ENCODE measurements at regions not wholly inside any gene's neighbourhood (a gene's known extent, or its start where the extent isn't known, plus 50 kb on each side); places are given as distances from the start of the nearest gene placed in this dataset.
A peak's percentile ranks its signal among the peaks of the same experiment; 100 is the strongest.
"Not testable (repeated sequence)": the region's sequence is repeated elsewhere in the genome, so short reads cannot be mapped to it uniquely, and the experiment has no call there.

DNA sequence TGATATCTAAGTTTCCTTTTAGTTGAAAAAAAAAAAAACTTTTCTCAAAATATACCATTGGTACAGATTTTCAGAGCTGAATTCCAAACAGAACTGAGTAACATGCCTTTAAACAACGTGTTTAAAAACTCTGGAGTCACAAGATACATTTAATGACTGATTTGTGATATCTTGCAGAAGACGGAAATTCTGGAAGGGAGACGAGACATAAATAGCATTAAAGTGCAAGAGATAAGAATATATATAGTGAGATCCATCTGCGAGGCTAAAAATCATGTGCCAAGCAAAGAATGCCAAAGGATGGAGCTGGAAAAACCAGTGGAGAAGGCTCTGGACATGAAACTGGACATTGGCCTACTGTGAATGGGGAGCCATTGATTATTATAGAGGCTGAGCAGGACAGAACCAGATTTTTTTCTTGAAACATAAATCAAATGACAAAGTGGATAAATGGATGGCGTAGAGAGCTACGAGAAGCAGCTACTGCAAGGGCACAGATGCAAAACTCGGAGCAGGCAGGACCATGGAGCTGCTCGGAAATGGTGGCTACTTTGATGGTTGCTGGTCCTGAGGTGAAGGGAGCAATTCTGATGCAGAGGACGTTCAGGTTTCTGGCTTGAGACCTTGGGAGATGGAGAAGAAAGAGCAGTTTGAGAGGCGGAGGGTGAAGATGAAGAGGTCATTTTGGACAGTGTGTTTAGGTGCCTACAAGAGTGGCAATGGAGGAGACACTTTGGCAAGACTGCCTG, 88.8 kb downstream of the CPN2 start:
- Histone ChIP-seq H3K27me3 (ENCODE audit: control insufficient read depth, insufficient read depth, low read length) (no peaks in the 10 kb centered on the region), H3K4me3 (ENCODE audit: insufficient read depth, low read depth, low read length) (no peak overlapping the region), H3K36me3 (replicated peaks; ENCODE audit: control insufficient read depth, insufficient read depth, low read length) (no peaks in the 10 kb centered on the region)
- DNase-seq, result no peak

DNA sequence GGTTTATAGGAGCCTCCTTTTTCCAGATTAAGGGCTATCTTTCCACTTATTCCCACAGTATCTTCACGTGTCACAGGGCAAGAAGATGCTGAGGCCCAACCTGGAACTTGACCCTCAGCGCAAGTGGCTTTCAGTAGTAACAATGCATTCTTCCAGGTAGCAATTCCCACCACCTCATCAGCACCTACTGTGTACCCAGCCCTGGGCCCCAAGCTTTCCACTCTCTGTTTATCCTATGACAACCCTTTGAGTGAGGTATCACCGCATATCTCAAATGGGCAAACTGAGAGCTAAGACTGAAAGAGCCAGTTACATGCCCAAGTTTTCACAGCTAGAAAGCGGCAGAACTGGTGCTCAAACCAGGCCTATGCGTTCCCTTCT, 88.2 kb downstream of the CPN2 start:
- DNase-seq, result no peak
- no peaks in the 10 kb centered on the region for H3K27me3 ChIP-seq (ENCODE audit: control insufficient read depth, insufficient read depth, low read length)
- H3K36me3 ChIP-seq (replicated peaks; ENCODE audit: control insufficient read depth, insufficient read depth, low read length), result no peaks in the 10 kb centered on the region
- H3K4me3 ChIP-seq (ENCODE audit: insufficient read depth, low read depth, low read length), result no peak overlapping the region

DNA sequence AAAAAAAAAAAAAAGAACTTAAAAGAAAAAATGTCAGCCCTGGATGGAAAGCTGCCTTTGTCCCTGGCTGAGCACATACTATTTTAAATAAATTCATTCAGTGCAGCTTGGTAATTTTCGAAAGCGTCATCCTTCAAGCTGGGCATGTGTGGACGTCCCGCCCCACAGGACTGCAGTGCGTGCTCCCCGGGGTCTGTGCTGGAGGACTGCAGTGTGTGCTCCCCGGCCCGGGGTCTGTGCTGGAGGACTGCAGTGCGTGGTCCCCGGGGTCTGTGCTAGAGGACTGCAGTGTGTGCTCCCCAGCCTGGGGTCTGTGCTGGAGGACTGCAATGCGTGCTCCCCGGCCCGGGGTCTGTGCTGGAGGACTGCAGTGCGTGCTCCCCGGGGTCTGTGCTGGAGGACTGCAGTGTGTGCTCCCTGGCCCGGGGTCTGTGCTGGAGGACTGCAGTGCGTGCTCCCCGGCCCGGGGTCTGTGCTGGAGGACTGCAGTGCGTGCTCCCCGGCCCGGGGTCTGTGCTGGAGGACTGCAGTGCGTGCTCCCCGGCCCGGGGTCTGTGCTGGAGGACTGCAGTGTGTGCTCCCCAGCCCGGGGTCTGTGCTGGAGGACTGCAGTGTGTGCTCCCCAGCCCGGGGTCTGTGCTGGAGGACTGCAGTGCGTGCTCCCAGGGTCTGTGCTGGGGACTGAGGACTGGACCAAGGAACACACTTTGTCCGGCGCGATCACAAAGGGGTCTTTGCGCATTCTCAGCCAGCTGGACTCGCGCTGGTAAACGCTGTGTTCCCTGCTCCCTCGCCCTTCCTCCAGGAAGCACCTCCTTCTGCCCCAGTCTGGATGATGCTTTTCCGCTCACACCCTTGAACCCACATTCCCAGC, 86.3 kb downstream of the CPN2 start:
- not testable (repeated sequence) for H3K36me3 ChIP-seq (replicated peaks; ENCODE audit: control insufficient read depth, insufficient read depth, low read length); H3K27me3 ChIP-seq (ENCODE audit: control insufficient read depth, insufficient read depth, low read length); H3K4me3 ChIP-seq (ENCODE audit: insufficient read depth, low read depth, low read length)
- DNase-seq, result peak; percentile 54

DNA sequence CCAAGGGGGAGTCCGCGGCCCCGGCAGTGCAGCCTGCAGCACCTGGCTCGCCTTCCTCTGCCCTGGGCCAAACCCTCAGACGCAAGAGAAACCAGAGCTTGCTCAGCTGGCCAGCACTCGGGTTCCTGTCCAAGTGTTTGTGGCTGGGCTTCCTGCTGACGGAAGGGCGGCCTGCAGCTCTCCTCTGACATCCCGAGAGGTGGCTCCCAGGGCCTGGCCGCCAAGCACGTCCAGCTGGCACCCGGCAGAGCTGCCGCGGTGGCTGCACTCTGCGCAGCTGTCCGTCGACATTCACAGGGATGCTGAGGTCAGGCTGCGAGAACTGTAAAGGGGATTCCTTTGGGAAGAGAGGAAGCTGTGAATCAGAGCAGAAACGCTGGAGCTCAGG, 85.6 kb downstream of the CPN2 start:
- H3K4me3 ChIP-seq (ENCODE audit: insufficient read depth, low read depth, low read length), result no peak overlapping the region
- no peaks in the 10 kb centered on the region for H3K27me3 ChIP-seq (ENCODE audit: control insufficient read depth, insufficient read depth, low read length)
- H3K36me3 ChIP-seq (replicated peaks; ENCODE audit: control insufficient read depth, insufficient read depth, low read length), result no peaks in the 10 kb centered on the region
- DNase-seq, result no peak

DNA sequence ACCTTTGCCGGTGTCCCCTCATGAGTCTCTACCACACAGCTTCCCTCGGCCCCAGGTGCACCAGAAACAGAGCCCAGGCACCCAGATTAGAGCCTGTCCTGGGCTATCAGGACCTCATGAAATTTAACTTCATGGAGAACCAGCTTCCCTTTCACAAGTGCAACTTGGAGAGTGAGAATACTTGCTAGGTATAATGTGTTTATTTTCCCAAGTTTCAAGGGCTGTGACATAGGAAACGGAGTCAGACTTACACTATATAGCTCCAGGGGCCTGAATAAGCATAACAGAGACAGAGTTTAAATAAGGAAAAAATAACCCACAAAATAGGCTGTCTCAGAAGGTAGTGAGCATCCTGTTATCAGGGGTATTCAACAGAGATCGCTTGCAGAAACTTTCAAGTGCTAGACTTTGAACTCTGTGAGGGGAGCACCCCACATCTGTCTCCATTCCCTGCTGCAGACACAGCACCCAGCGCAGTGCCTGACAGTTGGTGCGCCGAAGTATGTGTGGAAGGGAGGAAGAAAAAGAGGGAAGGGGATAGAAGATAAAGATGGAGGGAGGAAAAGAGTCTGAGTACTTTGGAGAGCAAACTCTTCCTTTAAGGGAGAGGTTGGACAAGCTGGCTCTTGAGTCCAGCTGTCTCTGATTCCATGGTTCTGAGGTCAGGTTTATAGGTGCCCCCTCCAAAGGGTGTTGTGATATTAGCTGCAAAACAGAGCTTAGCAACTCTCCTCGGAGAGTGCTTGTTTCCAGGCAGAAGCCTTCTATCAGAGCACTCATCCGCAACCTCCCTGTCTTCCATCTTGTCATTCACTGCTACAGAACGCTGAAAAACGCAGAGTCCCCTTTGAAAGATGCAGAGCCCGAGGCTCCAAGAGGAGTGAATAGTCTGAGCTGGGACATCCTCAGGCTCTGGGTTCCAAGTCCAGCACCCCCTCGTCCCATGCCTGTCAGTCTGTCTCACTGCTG, 84.8 kb downstream of the CPN2 start:
- no peaks in the 10 kb centered on the region for H3K36me3 ChIP-seq (replicated peaks; ENCODE audit: control insufficient read depth, insufficient read depth, low read length)
- no peak overlapping the region for H3K4me3 ChIP-seq (ENCODE audit: insufficient read depth, low read depth, low read length)
- peak; percentile 34 for DNase-seq
- H3K27me3 ChIP-seq (ENCODE audit: control insufficient read depth, insufficient read depth, low read length), result no peaks in the 10 kb centered on the region

DNA sequence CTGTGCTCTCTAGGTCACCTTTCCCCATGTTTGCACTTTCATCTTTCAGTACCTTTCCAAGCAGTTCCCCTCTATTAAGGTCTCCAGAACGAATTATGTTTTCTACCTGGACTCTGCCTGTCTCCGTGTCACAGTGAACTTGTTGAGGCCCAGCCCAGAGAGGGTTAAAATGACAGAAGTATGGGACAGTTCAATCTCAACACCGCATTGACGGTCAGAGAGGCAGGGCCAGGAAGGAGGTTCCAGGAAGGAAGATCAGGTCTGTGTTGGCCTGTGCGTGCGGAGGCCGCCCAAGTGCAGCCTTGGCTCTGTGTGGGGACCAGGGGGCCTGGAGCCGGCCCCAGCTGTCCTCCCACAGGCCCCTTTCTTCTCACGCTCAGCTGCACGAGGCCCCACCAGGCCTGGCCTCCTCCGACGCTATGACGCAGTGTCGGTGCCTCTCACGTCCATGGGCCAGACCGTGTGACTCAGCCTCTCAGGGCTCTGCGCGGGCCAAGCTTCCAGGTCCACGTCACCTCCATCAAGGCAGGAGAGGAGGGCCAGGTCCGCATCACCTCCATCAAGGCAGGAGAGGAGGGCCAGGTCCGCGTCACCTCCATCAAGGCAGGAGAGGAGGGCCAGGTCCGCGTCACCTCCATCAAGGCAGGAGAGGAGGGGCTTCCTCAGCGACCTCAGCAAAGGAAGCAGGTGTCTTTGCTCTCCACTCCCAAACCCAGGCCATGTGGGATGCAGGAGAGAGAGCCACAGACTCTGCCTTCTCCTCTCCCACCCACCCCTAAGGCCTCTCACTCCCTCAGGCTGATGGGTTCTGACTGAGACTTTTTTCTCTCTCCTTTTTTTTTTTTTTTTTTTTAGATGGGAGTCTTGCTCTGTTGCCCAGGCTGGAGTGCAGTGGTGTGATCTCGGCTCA, 83.1 kb downstream of the CPN2 start:
- no peak overlapping the region for H3K4me3 ChIP-seq (ENCODE audit: insufficient read depth, low read depth, low read length)
- no peak for DNase-seq
- no peaks in the 10 kb centered on the region for H3K36me3 ChIP-seq (replicated peaks; ENCODE audit: control insufficient read depth, insufficient read depth, low read length)

DNA sequence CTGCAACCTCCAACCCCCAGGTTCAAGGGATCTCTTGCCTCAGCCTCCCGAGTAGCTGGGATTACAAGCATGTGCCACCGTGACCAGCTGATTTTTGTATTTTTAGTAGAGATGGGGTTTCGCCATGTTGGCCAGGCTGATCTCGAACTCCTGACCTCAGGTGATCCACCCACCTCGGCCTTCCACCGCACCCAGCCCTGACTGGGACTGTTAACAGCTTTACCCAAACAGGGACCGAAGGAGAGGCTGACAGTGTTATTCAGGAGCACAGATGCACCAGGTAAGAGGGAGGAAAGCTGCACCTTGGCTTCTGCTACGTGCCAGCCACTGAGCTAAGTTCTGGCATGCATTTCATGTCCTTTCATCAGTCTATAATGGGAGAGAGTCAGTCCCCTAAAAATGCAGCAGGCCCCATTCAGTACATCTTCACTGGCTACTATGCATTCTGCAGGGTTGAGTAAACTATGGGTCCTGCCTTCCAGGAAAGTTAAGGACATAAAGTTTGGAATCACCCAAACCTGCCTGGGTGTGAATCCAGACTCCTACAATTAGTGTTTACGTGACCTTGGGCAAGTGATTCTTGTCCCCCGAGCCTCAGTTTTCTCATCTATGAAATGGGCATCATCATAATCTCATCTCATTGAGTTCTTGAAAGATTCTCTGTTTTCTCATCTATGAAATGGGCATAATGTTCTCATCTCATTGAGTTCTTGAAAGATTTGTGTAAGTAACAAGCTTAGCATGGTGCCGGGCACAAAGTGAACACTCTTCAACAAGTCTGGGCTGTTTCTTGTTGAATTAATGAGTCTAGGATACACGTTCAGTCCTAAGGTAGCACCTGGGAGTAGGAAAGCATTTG, 82.2 kb downstream of the CPN2 start:
- DNase-seq, result no peak
- Histone ChIP-seq H3K27me3 (ENCODE audit: control insufficient read depth, insufficient read depth, low read length) (no peaks in the 10 kb centered on the region), H3K4me3 (ENCODE audit: insufficient read depth, low read depth, low read length) (no peak overlapping the region), H3K36me3 (replicated peaks; ENCODE audit: control insufficient read depth, insufficient read depth, low read length) (no peaks in the 10 kb centered on the region)

More for the DNA sequence above, 83.1 kb downstream of the CPN2 start:
- no peaks in the 10 kb centered on the region for H3K27me3 ChIP-seq (ENCODE audit: control insufficient read depth, insufficient read depth, low read length)

DNA sequence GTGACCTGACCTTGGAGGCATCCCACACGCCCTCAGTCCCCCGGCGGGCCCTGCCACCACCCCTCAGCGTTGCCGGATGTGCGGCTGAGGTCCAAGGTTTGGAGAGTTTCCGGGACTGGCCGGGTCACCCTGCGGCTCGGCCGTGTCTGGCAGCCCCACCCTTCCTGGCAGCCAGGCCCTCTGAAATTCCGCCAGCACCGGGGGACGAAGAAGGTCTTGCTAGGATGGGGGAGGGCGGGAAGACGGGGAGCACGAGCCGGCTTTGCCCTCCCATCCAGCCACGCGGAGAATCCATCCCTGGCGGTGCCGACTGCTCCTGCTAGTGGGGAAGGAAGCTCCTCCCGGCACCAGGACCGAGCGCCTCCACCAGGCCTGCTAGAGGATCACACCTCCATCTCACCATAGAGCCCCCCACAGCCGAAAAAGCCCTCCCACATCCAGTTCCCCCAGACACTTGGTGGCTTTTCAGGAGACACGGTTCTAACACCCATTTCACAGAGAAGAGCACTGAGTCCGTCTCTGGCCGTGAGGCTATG, 81.5 kb downstream of the CPN2 start:
- no peaks in the 10 kb centered on the region for H3K36me3 ChIP-seq (replicated peaks; ENCODE audit: control insufficient read depth, insufficient read depth, low read length)
- DNase-seq, result peak; percentile 96
- no peak overlapping the region for H3K4me3 ChIP-seq (ENCODE audit: insufficient read depth, low read depth, low read length)
- H3K27me3 ChIP-seq (ENCODE audit: control insufficient read depth, insufficient read depth, low read length), result no peaks in the 10 kb centered on the region

DNA sequence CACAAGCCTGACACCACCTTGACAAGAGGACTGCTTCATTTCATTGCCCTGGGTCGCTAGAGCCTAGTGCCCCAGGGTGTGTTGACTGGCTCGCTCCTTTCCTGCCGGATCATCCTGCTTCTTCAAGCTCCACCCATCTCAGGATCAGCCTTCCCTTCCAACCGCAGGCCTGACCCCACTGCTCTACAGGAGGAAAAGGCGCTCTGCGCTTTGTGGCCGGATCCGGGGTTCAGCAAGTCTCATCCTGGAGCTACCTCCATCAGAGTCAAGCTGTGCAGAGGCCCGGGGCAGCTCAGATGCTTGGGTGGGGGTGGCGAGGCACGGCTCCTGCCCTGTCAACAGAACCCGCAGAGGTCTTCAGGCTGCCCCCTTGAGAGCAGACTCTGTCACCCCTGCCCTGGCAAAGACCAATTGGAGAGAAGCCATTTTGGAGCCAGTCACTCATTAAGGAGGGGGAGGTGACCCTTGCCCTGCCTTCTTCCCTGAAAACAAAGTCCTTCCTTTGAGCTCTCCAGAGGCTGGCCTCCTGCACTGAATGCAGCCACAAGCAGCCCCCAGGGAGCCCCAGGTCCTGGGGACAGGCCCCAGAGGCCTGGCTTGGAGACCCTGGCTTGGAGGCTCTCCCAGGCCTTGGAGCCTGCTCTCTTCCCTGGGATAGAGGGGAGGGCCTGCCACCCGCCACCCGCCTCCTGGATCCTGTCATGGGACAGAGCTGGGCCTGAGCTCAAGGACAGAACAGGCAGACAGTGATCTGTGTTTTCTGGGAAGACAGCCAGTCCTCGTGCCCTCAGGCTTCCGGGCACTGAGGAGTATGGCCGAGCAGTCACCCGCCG, 80.3 kb downstream of the CPN2 start:
- H3K4me3 ChIP-seq (ENCODE audit: insufficient read depth, low read depth, low read length), result no peak overlapping the region
- no peaks in the 10 kb centered on the region for H3K27me3 ChIP-seq (ENCODE audit: control insufficient read depth, insufficient read depth, low read length)
- no peaks in the 10 kb centered on the region for H3K36me3 ChIP-seq (replicated peaks; ENCODE audit: control insufficient read depth, insufficient read depth, low read length)
- DNase-seq, result peak; percentile 69

DNA sequence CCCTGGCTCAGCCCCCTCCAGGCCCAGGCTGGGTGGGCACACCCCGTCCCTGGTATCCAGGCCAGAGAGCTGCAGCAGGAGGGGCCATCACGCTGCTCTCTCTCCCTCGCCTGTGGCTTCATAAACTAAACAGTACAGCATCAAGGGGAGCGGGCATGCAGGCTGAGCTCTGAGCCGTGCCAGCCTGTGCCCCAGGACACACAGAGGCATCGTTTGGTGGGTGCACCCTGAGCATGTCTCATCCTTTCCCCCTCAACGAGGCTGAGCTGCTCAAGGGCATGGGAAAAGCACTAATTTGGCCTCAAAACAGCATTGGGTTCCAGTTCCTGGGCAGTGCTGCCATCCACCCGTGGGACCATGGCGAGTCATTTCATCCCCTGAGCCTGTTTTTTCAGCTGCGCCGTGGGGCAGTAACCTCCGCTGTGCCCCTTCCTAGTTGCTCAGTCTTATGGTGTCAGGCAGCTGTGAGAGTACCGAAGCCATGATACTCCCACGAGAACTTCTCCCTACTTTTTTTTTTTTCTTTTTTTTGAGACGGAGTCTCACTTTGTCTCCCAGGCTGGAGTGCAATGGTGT, 79.6 kb downstream of the CPN2 start:
- no peaks in the 10 kb centered on the region for H3K36me3 ChIP-seq (replicated peaks; ENCODE audit: control insufficient read depth, insufficient read depth, low read length)
- H3K27me3 ChIP-seq (ENCODE audit: control insufficient read depth, insufficient read depth, low read length), result no peaks in the 10 kb centered on the region
- no peak for DNase-seq
- no peak overlapping the region for H3K4me3 ChIP-seq (ENCODE audit: insufficient read depth, low read depth, low read length)

DNA sequence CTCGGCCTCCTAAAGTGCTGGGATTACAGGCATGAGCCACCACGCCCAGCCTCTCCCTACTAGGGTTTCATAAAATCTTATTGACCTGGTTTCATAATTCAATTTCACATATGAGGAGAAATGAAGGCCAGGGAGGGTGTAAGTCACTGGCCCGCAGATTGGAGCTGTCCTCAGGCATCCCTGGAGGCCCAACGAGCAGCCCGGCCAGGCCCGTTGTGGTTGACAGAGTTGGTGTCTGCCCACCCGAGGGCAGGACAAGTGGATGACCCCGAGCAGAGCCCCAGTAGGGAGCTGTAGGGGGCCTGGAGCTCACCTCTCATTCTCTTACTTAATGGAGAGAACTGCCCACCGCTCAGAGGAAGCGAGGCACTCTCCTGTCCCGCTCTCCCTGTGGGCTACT, 78.9 kb downstream of the CPN2 start:
- Histone ChIP-seq H3K4me3 (ENCODE audit: insufficient read depth, low read depth, low read length) (no peak overlapping the region), H3K36me3 (replicated peaks; ENCODE audit: control insufficient read depth, insufficient read depth, low read length) (no peaks in the 10 kb centered on the region), H3K27me3 (ENCODE audit: control insufficient read depth, insufficient read depth, low read length) (no peaks in the 10 kb centered on the region)
- no peak for DNase-seq

Data from H7 (cell line).